ENCODE measurements at regions not wholly inside any gene's neighbourhood (a gene's known extent, or its start where the extent isn't known, plus 50 kb on each side); places are given as distances from the start of the nearest gene placed in this dataset.
"Not testable (repeated sequence)": the region's sequence is repeated elsewhere in the genome, so short reads cannot be mapped to it uniquely, and the experiment has no call there.

DNA sequence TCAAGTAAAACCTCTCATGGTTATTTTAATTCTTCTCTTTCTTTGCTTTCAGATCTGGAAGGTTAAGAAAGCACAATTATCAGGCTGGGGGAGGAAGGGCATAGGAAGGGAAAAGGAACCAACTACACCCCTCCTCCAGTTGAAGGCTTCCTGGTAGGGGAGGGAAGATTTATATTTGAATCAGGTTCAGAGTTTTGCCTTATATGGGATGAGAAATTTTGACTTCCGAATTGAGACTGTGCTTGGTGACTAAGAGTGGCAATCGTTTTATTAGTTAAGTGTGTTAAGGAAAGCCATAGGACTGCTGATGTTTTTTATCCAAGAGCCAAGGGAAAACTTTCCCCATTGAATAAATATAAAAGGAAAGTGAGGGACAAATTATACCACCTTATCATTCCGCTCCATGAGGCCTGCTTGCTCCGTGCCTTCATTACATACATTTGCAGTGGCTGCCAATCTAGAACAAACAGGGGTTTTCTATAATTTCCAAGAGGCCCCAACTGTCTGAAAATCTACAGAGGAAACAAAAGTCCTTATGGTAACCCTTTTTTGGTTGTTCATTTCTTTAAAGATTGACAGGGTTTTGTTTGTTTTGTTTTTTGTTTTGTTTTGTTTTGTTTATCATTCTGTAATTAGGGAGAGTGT, 115.7 kb upstream of the EPB41L4A start:
- no peak for DNase-seq

DNA sequence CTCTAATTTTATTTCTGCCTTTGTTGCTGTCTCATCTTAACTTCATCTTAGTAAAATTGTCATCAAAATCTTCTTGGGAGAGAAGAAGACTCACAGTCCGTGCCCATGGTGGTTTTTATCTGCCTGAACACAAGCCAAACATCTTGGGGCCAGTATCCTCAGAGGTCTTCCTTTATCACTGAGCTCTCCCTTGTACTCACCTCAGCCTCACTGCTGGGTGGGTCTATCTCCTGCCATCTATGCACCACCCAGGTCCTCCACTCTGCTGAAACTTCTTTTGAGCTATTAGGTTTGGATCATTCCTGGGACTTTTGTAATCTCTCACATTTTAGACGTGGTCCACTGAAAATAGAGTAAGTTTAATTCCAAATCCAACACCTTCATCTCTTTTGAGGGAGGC, 116.3 kb upstream of the EPB41L4A start:
- no peak for DNase-seq

DNA sequence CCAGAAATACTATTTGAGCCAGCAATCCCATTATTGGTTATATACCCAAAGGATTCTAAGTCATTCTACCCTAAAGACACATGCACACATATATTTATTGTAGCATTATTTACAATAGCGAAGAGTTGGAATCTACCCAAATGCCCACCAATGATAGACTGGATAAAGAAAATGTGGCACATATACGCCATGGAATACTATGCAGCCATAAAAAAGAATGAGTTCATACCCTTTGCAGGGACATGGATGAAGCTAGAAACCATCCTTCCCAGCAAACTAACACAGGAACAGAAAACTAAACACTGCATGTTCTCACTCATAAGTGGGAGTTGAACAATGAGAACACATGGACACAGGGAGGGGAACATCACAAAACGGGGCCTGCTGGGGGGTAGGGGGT, 125.5 kb upstream of the EPB41L4A start:
- not testable (repeated sequence) for DNase-seq

DNA sequence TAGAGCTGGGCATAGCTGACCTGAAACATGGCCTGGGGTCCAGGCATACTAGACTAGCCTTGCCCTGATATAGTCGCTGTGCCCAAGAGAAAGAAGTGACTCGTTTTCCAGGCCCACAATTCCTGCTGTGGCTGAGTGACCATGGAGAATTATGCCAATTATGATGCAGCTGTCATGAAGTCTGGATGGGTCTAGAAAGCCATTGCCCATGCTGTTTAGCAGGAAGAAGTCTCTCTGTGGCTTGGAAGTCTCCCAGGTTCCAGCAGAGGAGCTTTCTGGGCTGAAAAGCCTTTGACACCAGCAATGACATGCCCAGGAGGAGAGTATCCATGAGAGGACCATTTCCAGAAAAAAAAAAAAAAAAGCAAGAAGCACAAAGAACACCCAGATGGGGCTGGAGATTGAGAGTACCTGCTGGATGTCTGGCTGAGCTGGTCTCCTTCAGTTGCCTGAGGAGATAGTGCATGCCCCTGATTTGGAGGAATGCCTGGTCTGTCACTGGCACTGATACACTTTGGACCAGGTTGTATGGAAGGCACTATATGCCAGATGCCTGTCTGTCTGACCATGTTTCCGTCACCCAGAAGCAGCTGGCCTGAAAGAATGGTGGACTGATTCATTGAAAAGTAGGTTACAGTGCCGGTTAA, 128.0 kb upstream of the EPB41L4A start:
- no peak for DNase-seq

DNA sequence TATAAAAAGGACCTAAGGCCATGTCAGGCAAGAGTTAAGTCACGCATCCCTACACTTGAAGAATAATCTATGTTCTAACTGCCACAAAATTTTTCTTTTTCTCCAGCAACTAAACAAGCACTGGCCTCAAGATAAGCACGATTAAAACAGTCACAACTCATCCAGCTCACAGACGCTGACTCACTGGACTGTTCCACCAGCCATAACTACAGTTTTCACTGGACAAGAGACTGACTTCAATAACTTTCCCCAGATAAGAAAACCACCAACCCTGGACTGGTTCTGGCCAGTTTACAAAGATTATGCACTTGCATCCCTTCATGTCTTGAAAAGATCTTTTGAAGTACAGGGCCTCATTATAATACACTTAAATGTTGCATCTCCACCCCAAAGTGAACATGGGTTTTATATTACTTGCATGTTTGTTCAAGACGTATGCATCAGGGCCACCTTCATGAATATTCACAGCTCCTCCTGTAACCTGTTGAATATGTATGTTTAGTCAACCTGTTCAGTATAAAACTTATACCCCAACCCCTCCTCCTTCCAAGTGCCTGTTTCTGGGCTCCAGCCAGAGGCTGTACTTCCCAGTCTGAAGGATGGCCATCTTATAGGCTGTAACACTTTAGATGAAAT, 129.3 kb upstream of the EPB41L4A start:
- DNase-seq = peak; percentile 2

DNA sequence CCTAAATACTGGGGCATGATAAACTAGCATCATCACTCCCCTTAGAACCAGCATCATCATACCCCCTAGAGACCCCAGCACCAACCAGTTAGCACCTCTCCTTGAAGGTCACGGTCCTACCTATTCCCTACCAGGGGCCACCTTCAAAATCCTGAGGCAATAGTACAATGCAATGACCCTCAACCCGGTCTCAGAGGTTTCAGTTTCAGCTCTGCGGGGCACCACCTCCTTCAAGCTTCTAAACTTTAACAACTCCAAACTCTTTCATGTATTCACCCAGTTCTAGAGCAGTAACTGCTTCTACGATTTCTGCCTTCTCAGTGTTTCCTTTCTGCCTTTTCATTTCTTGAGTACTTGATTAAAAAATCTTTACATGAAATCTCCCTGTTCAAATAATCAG, 130.1 kb upstream of the EPB41L4A start:
- DNase-seq = no peak

DNA sequence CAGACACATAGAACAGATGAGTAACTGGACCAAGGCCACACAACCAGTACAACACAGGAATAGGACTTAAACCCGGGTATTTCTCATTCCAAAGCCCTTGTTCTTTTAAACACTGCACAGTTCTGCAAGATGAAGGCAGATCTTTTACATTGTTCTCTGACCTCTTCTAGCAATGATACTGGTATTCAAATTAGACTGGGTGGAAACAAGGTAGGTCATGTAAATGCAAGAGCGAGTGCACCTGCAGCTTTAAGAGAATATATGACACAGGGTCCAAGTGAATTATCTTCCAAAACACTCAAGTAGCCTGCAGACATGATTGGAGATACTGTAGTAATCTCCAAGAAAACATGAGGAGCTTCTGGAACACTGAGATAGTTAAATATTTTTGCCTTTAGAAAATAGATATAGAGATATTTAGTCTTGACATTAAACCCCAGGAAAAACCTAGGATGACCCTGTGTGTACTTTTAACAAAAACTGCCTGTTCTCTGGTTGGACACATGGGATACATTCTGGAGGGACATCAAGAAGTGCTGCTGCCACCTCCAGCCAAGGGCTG, 130.6 kb upstream of the EPB41L4A start:
- no peak for DNase-seq

DNA sequence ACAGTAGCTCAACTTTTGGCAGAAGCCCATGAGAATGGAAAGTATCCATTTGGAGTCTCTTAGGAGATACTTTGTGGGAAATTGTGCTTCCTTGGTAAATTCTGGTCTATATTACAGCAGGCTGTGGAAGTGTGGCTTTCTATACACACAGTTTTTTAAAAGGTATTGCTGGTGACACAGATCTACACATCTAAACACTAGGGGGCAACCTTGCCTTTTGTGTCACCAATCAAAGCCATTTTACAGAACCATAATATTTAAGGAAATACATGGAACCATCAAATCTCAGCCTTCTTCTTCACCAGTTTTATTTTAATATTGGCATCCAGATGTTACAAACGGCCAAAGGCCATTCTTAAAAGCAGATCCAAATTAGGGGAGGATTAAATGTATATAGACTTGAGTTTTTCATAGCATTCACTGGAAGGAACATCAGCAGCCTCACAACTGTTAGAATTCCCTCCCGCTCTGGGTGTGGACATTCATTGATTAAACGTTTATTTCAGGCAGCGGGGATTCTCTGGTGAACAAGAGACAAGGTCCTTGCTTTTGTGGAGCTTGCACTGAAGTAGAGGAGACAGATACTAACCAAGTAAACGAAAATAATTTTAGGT, 132.4 kb upstream of the EPB41L4A start:
- DNase-seq = peak; percentile 61

DNA sequence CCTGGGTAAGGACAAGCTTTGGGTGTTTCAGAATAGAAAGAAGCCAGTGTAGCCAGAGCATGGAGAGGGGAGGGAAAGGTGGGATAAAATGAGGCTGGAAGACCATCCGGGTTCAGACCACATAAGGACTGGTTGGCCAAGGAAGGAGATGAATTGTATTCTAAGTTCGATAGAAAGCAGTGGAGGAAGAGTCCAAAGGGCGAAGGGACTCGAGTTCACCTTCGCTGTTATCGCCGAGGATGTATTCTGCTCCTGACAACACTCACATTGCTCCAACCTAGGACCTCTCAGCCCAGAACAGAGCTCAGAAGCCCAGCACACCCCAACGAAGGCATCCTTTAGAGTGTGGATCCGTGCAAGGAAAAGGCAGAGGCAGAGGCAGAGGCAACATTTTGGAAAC, 133.1 kb upstream of the EPB41L4A start:
- no peak for DNase-seq

DNA sequence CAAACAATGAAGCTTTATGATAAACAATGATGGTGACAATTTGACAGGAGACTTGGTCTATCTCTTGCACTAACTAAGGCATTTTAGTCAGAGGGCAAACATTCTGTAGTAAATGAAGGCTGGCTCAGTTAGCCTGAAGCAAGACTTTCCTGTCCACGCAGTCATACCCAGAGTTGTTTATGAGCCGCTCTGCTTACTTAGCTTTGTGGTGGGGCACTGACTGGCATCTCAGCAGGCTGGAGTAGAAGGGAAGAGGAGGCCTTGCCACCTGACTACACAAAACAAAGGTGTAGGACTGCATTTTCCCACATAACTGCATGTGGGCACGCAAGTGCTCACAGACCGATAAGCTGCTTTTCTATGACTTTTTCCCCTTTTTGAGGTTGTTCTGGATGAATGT, 133.7 kb upstream of the EPB41L4A start:
- DNase-seq = peak; percentile 8

DNA sequence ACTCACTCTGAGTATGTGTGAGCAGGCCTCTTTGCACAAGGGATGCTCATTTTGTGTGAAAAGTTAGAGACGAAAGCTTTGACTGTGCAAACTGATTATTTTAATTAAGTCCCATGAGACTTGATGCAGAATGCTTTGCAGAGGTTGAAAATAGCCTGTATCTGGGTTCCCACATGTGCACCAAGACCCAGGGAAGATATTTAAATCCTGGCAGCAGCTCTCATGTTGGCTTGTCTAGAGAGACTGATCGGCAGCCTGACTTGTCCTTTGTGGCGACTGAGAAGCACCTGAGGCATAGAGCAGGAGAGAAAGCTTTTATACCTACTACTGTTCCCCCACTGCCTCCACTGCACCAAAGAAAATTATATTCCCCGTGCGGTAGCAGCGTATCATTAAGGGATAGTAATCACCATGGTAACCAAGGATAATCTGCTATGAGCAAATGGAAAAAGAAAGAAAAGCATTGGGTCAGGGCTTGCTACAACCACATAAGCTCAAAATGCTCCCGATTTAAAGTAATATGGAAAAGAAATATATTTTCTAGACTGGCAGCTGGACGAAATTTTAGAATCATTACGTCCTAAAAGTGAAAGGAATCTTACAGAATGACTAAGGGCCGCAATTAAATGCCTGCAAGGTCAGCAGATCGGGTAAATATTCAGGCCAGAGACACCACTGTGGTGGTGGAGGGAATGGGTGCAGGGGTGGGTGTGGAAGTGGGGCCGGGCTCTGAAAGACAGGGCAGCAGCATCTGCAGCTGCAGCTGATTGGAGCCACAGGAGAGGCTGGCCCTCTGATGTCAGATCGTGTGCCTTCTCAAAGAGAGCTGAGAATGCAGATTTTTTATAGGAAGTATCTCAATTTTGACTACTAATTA, 135.3 kb upstream of the EPB41L4A start:
- DNase-seq = no peak

DNA sequence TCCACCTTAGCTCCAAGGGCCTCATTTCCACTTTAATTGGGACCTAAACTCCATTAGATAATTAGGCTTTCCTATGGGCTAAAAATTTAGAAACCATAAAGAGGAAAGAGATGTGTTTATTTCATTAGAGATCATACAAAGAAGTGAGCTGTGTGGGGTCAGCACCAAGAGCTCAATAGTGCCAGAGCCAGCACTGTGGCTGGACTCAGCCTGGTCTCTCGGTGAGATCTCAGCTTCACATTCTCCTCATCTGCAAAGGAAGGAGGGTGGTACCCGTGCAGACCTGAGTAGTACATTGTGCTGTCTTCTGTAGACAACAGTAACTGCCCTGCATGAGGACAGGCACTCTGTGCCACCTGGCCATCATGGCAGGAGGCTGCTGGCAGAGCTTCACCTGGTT, 136.1 kb upstream of the EPB41L4A start:
- no peak for DNase-seq

DNA sequence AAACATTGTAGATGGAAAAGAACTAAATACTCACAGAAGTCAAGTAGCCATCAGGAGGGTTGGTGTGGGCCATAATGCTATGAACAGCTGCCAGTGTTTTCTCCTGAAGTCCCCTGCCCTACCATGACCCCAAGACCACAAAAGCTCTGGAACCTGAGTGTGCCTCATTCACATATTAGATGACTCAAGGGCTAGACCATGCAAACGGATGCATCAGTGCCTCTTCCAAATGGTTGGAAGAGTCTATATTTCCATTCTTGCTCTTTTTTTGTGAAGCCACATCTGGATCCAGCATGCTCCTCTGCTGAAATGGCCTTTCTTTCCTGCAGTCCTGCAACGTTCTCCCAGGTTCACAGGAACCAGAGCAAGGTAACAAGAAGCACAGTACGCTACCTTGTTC, 136.6 kb upstream of the EPB41L4A start:
- no peak for DNase-seq

DNA sequence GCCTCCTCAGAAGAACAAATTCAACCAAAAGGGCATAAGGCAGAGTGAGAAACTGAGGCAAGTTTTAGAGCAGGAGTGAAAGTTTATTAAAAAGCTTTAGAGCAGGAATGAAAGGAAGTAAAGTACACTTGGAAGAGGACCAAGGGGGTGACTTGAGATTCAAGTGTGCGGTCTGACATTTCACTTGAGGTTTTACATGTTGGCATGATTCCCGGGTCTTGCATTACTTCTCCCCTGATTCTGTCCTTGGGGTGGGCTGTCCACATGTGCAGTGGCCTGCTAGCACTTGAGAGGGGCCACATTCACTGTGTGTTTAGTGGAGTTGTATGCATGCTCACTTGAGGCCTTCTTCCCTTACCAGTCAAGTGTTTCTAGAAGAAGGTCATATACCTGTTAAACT, 140.4 kb upstream of the EPB41L4A start:
- DNase-seq = not testable (repeated sequence)

DNA sequence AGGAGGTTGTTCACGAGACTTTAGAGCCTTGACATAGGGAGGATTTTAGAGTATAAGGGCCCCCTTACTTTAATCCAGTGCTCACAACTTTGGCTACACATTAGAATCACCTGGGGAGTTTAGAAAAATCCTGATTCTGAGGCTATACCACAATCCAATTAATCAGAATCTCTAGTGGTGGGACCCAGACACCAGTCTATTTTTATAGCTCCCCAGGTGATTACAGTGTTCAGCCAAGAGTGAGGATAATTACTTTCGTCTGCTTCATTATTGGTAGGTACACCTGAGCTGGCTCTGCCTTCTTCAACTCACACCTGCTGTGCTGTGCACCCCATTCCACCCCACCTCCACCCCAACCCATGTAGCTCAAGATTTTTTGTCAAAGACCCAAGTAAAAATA, 141.3 kb upstream of the EPB41L4A start:
- no peak for DNase-seq

DNA sequence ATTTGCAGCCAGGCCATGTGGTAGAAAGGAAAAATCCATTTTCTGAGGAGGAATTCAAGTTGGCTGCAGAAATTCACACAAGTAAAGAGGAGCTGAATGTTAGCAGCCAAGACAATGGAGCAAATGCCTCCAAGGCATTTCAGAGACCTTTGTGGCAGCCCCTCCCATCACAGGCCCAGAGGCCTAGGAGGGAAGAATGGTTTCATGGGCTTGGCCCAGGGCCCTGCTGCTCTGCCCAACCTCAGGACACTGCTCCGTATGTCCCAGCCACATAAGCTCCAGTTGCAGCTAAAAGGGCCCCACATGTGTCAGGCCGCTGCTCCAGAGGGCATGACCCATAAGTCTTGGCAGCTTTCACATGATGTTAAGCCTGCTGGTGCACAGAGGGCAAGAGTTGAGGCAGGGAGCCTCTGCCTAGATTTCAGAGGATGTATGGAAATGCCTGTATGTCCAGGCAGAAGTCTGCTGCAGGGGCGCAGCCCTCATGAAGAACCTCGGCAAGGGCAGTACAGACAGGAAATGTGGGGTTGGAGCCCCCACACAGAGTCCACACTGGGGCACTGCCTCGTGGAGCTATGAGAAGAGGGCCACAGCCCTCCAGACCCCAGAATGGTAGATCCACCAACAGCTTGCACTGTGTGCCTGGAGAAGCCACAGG, 144.2 kb upstream of the EPB41L4A start:
- no peak for DNase-seq

DNA sequence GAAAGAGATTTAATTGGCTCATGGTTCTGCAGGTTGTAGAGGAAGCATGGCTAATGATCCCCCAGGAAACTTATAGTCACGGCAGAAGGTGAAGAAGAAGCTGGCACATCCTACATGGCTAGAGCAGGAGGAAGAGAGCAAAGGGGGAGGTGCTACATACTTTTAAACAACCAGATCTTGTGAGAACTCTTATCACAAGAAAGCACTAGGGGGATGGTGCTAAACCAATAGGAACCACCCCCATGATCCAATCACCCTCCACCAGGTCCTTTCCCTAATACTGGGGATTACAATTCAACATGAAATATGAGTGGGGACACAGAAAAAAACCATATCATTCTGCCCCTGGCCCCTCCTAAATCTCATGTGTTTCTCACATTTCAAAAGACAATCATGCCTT, 147.2 kb upstream of the EPB41L4A start:
- DNase-seq = no peak

DNA sequence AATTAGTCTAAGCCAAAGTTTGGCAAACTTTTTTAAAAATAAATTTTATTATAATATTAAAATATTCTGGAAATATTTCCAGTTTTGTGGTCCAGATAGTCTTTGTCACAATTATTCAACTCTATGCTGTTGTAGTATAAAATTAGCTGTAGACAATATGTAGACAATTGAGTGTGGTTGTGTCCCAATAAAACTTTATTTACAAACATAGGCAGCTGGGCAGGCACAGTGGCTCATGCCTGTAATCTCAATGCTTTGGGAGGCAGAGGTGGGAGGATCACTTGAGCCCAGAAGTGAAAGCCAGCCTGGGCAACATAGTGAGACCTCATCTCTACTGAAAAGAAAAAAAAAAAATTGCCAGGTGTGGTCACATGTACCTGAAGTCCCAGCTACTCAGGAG, 150.5 kb upstream of the EPB41L4A start:
- no peak for DNase-seq

DNA sequence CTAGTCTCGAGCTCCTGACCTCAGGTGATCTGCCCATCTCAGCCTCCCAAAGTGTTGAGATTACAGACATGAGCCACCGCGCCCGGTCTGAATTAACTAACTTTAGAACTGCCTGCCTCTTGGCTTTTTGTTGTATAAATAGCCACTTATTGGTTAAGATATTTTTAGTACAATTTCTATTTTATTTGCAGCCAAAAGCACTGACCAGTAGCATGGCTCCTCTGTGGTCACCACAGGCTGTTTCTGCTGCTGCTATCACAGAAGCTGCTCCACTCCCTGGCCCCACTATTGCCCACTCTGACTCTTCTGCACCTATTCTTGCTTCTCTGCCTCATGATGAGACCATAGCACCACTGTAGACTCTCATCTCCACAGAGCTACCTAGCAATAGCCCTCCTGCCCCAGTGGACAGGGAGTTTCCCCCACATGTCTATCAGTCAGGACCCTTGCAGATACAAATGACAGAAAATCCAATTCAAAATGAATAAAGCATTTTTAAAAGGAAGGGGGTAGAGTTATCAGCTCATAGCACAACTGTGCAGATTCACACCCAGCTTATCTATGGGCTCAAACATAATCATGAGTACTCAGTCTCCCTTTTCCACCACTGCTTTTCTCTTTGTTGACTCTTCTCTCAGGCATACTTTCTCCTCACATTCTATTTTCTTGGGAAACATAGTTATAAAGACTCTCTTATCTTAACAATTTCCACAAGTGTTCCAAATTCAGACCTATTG, 151.8 kb upstream of the EPB41L4A start:
- DNase-seq = no peak

DNA sequence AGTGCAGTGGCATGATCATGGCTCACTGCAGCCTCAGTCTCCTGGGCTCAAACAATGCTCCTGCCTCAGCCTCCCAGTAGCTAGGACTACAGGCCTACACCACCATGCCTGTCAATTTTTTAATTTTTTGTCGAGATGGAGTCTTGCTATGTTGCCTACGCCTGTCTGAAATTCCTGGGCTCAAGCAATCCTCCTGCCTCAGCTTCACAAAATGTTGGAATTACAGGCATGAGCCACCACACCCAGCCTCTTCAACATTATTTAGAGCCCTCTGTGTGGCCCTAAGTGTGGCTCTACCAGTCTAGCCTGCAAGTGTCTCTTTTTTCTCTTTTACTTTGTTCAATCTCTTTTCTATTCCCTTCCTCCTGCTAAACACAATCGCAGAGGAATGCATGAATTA, 154.4 kb upstream of the EPB41L4A start:
- no peak for DNase-seq

DNA sequence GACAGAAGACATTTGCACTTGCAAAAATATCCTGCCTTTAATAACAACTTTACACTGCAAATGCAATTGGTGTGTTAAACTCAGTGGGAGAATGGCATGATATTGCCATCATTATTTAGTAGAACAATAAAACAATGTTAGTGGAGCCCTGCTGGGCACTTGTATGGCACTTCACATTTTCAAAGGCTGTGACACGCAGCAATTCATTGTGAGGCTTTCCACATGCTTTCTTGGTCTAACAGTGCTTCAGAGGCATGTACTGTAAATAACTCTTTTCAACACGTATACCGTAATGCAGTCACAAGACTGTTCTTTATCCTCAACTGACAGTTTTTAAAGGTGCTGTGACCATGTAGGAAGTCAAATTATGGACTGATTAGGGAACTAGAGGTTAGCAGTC, 155.5 kb upstream of the EPB41L4A start:
- no peak for DNase-seq
